HEK293 (cell line): ENCODE measurements at regions not wholly inside any gene's neighbourhood (a gene's known extent, or its start where the extent isn't known, plus 50 kb on each side); places are given as distances from the start of the nearest gene placed in this dataset.

Experiments used
- CTCF ChIA-PET: fragments of 350-600 bp; formaldehyde crosslinking; extraction: SDS; loops from one replicate; lab custom pipeline; 2021; ENCODE audit warnings: antibody characterized with exemption; lab: Yijun Ruan, JAX
- POLR2A ChIA-PET: fragments of 300-600 bp; formaldehyde crosslinking; extraction: SDS; loops from one replicate; lab custom pipeline; 2020; ENCODE audit warnings: antibody characterized with exemption, inconsistent platforms; lab: Yijun Ruan, JAX
- H3K27ac ChIP-seq: fragments of 200-500 bp; sonication (Bioruptor generic); 2 replicates; pipeline ENCODE4 v1.5.1; 2014; ENCODE audit warnings: low read depth, low read length, control low read depth, inconsistent platforms; ENCODE audit errors: extremely low read depth
- H3K36me3 ChIP-seq, 2 experiments: fragments of 200-500 bp in 1 of 2; sonication (Bioruptor generic) in 1 of 2; 1 replicate in 1 of 2; 2 replicates in 1 of 2; pipeline ENCODE4 v1.5.1; 2014 to 2017; ENCODE audit warnings: inconsistent platforms in 2 of 2, low read length in 2 of 2; ENCODE audit not compliant: control insufficient read depth in 2 of 2, insufficient read depth in 1 of 2
- H3K4me1 ChIP-seq: fragments of 200-500 bp; sonication (Bioruptor generic); 2 replicates; pipeline ENCODE4 v1.5.1; 2014; ENCODE audit warnings: mild to moderate bottlenecking, low read length, inconsistent platforms; ENCODE audit not compliant: control insufficient read depth, insufficient read depth
- H3K4me3 ChIP-seq: 2 replicates; pipeline ENCODE4 v1.5.1; 2011; ENCODE audit warnings: low read depth, mild to moderate bottlenecking, control low read depth, low read length, moderate library complexity
- H3K9me3 ChIP-seq: fragments of 200-500 bp; sonication (Bioruptor generic); 2 replicates; pipeline ENCODE4 v1.5.1; 2014; ENCODE audit warnings: low read depth, low read length, inconsistent platforms; ENCODE audit not compliant: control insufficient read depth, insufficient read depth
- BCL11A ChIP-seq: fragments of 450-650 bp; formaldehyde crosslinking; IDR thresholded peaks from 2 replicates; pipeline ENCODE4 v1.5.1; 2016; ENCODE audit warnings: low read depth, missing biosample characterization, missing genetic modification characterization
- BCL6B ChIP-seq: fragments of 450-650 bp; formaldehyde crosslinking; IDR thresholded peaks from 2 replicates; pipeline ENCODE4 v1.5.1; 2017; ENCODE audit warnings: missing biosample characterization, missing genetic modification characterization
- EGR2 ChIP-seq: fragments of 450-650 bp; formaldehyde crosslinking; IDR thresholded peaks from 2 replicates; pipeline ENCODE4 v1.5.1; 2016; ENCODE audit warnings: low read depth, missing biosample characterization, missing genetic modification characterization
- IKZF3 ChIP-seq: fragments of 450-650 bp; IDR thresholded peaks from 2 replicates; pipeline ENCODE4 v1.5.0; 2018; ENCODE audit warnings: missing biosample characterization, mild to moderate bottlenecking, missing genetic modification characterization, moderate library complexity
- KLF7 ChIP-seq: fragments of 450-650 bp; formaldehyde crosslinking; IDR thresholded peaks from 2 replicates; pipeline ENCODE4 v1.5.1; 2016; ENCODE audit warnings: missing biosample characterization, missing genetic modification characterization, borderline replicate concordance
- OSR2 ChIP-seq: fragments of 450-650 bp; formaldehyde crosslinking; IDR thresholded peaks from 2 replicates; pipeline ENCODE4 v1.5.1; 2016; ENCODE audit warnings: missing biosample characterization, missing genetic modification characterization
- OVOL3 ChIP-seq: fragments of 450-650 bp; formaldehyde crosslinking; IDR thresholded peaks from 2 replicates; pipeline ENCODE4 v1.5.1; 2016; ENCODE audit warnings: missing biosample characterization, missing genetic modification characterization
- SCRT2 ChIP-seq: fragments of 450-650 bp; formaldehyde crosslinking; IDR thresholded peaks from 2 replicates; pipeline ENCODE4 v1.5.1; 2016; ENCODE audit warnings: missing biosample characterization, missing genetic modification characterization
- ZBTB10 ChIP-seq: fragments of 450-650 bp; formaldehyde crosslinking; IDR thresholded peaks from 2 replicates; pipeline ENCODE4 v1.5.1; 2016; ENCODE audit warnings: missing biosample characterization, missing genetic modification characterization
- ZBTB44 ChIP-seq: fragments of 450-650 bp; IDR thresholded peaks from 2 replicates; pipeline ENCODE4 v1.5.1; 2018; ENCODE audit warnings: missing biosample characterization, mild to moderate bottlenecking, missing genetic modification characterization
- ZBTB8A ChIP-seq: fragments of 450-650 bp; formaldehyde crosslinking; IDR thresholded peaks from 2 replicates; pipeline ENCODE4 v1.5.1; 2016; ENCODE audit warnings: missing biosample characterization, missing genetic modification characterization
- ZEB2 ChIP-seq: fragments of 450-650 bp; formaldehyde crosslinking; IDR thresholded peaks from 2 replicates; pipeline ENCODE4 v1.5.1; 2016; ENCODE audit warnings: missing biosample characterization, missing genetic modification characterization
- ZNF175 ChIP-seq: fragments of 450-650 bp; formaldehyde crosslinking; IDR thresholded peaks from 2 replicates; pipeline ENCODE4 v1.5.1; 2016; ENCODE audit warnings: missing biosample characterization, missing genetic modification characterization
- ZNF202 ChIP-seq: fragments of 450-650 bp; formaldehyde crosslinking; IDR thresholded peaks from 2 replicates; pipeline ENCODE4 v1.5.1; 2016; ENCODE audit warnings: missing biosample characterization, missing genetic modification characterization, borderline replicate concordance
- ZNF239 ChIP-seq: fragments of 450-650 bp; formaldehyde crosslinking; IDR thresholded peaks from 2 replicates; pipeline ENCODE4 v1.5.1; 2016; ENCODE audit warnings: missing biosample characterization, missing genetic modification characterization
- ZNF350 ChIP-seq: fragments of 450-650 bp; formaldehyde crosslinking; IDR thresholded peaks from 2 replicates; pipeline ENCODE4 v1.5.0; 2017; ENCODE audit warnings: missing biosample characterization, mild to moderate bottlenecking, missing genetic modification characterization
- ZNF423 ChIP-seq: fragments of 450-650 bp; formaldehyde crosslinking; IDR thresholded peaks from 2 replicates; pipeline ENCODE4 v1.5.1; 2016; ENCODE audit warnings: missing biosample characterization, missing genetic modification characterization
- ZNF518A ChIP-seq: fragments of 450-650 bp; formaldehyde crosslinking; conservative IDR thresholded peaks from 2 replicates; pipeline ENCODE4 v1.5.1; 2016; ENCODE audit warnings: low read depth, missing biosample characterization, missing genetic modification characterization
- ZNF658 ChIP-seq: fragments of 450-650 bp; formaldehyde crosslinking; IDR thresholded peaks from 2 replicates; pipeline ENCODE4; 2016; ENCODE audit warnings: missing biosample characterization, missing genetic modification characterization
- ZNF776 ChIP-seq: fragments of 450-650 bp; formaldehyde crosslinking; IDR thresholded peaks from 2 replicates; pipeline ENCODE4 v1.5.0; 2017; ENCODE audit warnings: missing biosample characterization, missing genetic modification characterization, borderline replicate concordance
- TF ChIP-seq, protein P1 (sequence below): fragments of 450-650 bp; formaldehyde crosslinking; IDR thresholded peaks from 2 replicates; pipeline ENCODE4 v1.5.1; 2016; ENCODE audit warnings: missing biosample characterization, missing genetic modification characterization

GRCh38 chr6:170067923-170068360, 222.9 kb downstream of the DLL1 start (continued):
- TF ChIP-seq ZBTB10 (tag by site-specific recombination) (no peak), ZNF518A (tag by site-specific recombination) (no peak), SCRT2 (no peak), ZNF202 (no peak), ZNF776 (no peak)

DNA sequence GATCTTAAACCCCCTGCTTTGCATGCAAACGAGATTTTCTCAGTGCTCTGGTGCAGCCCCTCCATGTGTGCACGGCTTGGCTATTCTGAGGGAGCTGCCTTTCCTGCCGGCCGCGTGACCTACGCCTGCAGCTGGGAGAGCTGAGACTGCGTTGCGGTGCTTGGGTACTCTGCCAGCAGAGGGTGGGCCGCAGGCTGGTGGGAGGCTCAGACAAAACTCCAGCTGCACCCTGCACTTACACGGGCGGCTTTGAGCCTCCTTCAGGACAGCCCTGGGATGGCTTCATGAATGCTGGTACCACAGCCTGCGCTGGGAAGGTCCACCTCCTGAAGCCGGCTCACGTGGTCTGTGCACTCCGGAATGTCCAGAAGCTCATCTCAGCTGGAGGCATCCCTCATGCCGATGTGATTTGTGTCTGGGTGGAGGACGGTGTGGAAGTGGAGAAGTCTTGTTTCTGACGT, 223.7 kb downstream of the DLL1 start:
- Histone ChIP-seq H3K36me3 (no peaks in the 10 kb centered on the region), H3K27ac (no peak overlapping the region), H3K9me3 (no peaks in the 10 kb centered on the region), H3K4me1 (no peaks in the 10 kb centered on the region), H3K4me3 (no peak overlapping the region)
- TF ChIP-seq OVOL3 (tag by site-specific recombination) (no peak), ZBTB44 (tag by site-specific recombination) (no peak), BCL11A (no peak), ZEB2 (tag by site-specific recombination) (no peak), KLF7 (tag by site-specific recombination) (no peak), ZBTB8A (no peak), ZNF350 (tag by site-specific recombination) (no peak), ZNF423 (tag by site-specific recombination) (no peak), SCRT2 (no peak), ZNF658 (no peak), BCL6B (tag by site-specific recombination) (no peak), EGR2 (tag by site-specific recombination) (no peak), OSR2 (tag by site-specific recombination) (no peak), IKZF3 (tag by site-specific recombination) (no peak), ZNF239 (tag by site-specific recombination) (no peak), ZNF175 (tag by site-specific recombination) (no peak)
- TF ChIP-seq, protein P1, sequence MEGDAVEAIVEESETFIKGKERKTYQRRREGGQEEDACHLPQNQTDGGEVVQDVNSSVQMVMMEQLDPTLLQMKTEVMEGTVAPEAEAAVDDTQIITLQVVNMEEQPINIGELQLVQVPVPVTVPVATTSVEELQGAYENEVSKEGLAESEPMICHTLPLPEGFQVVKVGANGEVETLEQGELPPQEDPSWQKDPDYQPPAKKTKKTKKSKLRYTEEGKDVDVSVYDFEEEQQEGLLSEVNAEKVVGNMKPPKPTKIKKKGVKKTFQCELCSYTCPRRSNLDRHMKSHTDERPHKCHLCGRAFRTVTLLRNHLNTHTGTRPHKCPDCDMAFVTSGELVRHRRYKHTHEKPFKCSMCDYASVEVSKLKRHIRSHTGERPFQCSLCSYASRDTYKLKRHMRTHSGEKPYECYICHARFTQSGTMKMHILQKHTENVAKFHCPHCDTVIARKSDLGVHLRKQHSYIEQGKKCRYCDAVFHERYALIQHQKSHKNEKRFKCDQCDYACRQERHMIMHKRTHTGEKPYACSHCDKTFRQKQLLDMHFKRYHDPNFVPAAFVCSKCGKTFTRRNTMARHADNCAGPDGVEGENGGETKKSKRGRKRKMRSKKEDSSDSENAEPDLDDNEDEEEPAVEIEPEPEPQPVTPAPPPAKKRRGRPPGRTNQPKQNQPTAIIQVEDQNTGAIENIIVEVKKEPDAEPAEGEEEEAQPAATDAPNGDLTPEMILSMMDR: no peak
- ChIA-PET POLR2A (no interaction called here), CTCF (no interaction called here)
